HG03039 (cell line): ENCODE measurements at regions not wholly inside any gene's neighbourhood (a gene's known extent, or its start where the extent isn't known, plus 50 kb on each side); places are given as distances from the start of the nearest gene placed in this dataset.
"Not testable (repeated sequence)": the region's sequence is repeated elsewhere in the genome, so short reads cannot be mapped to it uniquely, and the experiment has no call there.

Experiments used
- ATAC-seq: cut with Tn5 transposase; IDR thresholded peaks from one replicate; pipeline ENCODE4 v1.9.1; 2021; ENCODE audit warnings: mild to moderate bottlenecking, moderate library complexity; ENCODE audit not compliant: unreplicated experiment

DNA sequence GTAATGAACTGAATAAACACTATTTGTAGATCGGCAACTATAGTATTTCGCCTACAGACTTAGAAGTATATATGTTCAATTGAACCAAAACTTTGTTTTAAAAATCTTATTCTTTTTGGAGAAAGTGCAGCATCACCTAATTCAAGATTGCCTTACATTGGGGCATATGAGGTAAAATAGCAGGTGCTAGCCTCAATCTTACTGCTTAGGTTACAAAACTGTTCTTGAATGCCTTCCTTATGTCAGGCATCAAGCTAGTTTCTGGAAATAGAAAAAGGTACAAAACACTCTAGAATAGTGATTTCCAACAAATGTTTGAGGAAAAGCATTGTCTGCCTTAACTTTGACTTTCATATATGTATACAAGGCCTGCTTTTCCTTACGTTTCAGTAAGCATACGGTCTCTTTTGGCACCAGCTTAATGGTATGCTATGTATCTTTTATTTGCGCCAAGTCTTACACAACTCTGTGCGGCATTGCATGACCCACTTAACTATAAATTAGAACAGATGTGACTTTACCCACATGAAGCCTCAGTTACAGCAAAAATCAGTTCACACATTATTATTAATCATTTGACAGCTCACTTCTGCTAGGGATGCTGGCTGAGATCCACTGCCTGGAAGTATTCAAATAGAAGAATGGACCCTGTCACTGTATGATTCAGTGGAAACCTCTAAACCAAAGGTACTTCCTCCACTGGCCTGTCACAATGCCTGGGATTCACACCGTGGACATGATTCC is 174.1 kb downstream of the PRELID2 start:
- ATAC-seq: no peak

DNA sequence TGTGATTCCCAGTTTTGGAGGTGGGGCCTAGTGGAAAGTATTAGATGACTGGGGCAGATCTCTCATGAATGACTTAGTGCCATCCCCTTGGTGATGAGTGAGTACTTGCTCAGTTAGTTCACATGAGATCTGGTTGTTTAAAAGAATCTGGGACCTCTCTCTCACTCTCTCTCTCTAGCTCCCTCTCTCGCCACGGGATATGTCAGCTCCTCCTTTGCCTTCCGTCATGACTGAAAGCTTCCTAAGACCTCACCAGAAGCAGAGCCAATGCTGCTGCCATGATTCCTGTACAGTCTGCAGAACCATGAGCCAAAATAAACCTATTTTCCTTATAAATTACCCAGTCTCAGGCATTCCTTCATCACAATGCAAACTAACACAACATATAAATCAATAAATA is 176.7 kb downstream of the PRELID2 start:
- ATAC-seq: no peak

DNA sequence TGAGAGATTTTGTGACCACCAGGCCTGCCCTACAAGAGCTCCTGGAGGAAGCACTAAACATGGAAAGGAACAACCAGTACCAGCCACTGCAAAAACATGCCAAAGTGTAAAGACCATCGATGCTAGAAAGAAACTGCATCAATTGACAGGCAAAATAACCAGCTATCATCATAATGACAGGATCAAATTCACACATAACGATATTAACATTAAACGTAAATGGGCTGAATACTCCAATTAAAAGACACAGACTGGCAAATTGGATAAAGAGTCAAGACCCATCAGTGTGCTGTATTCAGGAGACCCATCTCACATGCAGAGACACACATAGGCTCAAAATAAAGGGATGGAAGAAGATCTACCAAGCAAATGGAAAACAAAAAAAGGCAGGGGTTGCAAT is 182.4 kb downstream of the PRELID2 start:
- not testable (repeated sequence) for ATAC-seq

DNA sequence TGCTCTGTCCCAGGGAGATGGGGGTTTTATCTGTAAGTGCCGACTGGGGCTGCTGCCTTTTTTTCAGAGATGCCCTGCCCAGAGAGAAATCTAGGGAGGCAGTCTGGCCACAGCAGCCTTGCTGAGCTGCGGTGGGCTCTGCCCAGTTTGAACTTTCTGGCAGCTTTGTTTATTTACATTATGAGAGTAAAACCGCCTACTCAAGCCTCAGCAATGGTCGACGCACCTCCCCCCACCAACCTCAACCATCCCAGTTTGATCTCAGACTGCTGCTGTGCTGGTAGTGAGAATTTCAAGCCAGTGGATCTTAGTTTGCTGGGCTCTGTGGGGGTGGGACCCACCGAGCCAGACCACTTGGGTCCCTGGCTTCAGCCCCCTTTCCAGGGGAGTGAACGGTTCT is 188.0 kb downstream of the PRELID2 start:
- not testable (repeated sequence) for ATAC-seq

DNA sequence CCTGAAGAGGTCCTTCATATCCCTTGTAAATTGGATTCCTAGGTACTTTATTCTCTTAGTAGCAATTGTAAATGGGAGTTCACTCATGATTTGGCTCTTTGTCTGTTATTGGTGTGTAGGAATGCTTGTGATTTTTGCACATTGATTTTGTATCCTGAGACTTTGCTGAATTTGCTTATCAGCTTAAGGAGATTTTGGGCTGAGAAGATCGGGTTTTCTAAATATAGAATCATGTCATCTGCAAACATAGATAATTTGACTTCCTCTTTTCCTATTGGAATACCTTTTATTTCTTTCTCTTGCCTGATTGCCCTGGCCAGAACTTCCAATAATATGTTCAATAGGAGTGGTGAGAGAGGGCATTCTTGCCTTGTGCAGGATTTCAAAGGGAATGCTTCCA is 191.9 kb downstream of the PRELID2 start:
- ATAC-seq: not testable (repeated sequence)

DNA sequence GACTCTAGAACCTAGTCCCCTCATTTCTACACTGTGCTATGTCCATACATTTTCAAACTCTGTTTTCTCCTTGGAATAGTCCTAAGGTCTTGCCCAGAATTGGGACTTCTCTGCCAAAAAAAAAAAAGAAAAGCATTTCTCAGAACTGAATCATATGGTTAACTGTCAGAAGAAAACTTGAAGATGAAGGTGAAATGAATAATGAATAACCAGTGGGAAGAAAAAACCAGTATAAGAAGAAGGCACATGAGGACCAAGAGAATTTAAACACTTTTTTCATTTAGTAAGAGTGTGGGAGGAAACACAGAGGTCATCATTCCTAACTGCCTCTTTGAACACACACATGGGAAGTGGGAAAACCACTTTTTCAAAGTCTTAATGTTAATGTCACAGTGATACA is 197.7 kb downstream of the PRELID2 start:
- no peak for ATAC-seq

DNA sequence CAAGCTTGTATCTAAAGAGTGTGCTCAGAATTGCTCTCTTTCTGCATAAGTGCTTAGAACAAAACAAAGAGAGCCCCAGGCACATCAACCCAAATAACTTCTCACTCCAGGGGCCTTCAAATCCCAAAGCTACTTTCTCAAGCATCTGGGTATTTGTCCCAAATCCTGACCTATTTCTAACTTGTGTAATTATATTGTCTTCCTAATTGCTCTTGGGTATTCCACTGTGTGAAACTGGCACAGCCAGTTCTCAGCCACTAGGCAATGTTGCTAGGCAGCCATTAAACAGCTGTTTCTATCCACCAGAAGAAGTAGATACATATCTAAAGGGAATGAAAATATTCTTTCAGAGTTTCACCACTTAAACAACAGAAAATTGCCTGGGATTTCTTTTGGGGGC is 198.8 kb downstream of the PRELID2 start:
- ATAC-seq: no peak

DNA sequence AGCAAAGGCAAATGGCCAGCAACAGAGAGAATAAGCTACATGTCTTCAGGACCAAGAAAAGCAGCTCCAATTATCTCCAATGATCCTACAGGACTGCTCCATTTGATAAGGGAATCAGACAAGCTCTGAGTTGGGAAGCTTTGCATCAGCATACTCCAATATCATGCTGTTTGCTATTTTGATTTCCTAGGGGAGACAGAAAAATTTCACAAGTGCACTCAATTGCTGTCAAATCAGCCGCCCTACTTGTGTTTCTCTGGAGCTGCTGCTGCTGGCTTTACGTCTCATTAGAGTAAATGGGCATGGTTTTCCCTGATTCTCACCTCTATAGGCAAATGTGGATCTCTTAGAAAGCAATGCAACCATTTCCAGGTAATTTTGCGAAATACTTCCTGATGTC is 201.7 kb downstream of the PRELID2 start:
- ATAC-seq: no peak

DNA sequence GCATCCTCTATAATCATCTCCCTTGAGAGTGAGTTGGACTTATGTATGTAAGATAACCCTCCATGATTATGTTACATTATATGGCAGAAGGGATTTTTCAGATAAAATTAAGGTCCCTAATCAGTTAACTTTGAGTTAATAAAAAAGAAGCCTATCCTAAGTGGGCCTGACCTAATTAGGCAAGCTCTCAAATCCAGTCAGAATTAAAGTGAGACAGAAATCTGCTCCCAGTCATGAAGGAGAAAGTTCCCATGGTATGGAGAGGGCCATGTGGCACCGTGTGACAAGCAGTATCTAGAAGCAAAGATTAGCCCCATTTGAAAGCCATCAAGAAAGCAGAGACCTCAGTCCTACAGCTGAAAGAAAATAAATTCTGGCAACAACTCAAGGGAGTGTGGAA is 202.4 kb downstream of the PRELID2 start:
- ATAC-seq: no peak

DNA sequence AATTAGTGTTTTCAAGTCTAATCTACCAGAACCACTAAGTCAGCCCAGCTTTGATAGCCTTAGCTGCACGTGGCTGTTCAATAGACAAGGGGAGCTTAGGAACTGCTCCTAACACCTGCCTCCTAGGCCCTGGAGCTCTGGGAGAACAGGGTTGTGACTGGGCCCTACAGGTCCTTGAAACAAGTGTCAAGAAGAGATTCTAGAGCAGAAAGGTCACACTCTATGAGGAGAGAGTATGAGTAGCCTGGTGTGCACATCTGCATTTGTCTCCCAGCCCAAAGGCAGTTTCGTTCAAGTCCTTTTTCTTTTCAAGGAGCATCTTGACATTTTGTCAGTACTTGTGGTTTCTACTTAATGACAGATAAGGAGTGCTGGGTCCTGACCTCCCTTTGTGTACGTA is 206.1 kb downstream of the PRELID2 start:
- no peak for ATAC-seq

DNA sequence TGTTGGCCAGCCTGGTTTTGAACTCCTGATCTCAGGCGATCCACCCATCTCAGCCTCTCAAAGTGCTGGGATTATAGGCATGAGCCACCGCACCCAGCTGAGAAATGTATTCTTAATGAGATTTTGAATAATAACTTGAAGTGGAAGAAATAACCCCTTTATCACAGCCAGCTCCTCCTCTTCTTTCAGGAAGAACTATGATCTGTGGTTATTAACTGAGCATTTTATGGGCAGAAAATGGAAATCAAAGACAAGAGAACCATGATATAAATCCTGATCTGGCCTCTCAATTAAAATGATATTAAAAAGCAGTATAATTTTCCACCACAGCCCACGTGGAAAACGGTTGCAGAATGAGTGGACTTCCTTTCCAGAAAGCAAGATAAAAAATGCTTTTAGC is 206.6 kb downstream of the PRELID2 start:
- no peak for ATAC-seq

DNA sequence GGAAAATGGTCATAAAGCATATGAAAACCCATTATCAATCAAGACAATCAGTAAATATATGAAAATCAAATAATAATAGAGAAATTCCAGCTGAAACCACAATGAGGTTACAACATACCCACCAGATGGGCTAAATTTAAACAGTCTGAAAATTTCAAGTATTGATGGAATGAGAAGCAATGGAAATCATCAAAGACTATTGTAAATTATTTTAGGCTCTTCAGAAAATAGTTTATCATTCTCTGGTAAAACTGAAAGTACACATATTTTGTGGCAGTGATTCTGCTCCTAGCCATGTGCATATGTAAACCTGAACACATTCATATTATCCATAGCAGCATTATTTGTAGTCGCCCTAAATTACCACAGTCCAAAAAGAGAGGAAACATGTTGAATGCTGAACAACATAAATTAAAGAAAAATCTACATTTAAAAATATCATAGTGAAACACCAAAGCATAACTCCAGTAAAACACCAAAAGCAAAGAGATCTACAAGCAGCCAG is 215.3 kb downstream of the PRELID2 start:
- ATAC-seq: no peak

DNA sequence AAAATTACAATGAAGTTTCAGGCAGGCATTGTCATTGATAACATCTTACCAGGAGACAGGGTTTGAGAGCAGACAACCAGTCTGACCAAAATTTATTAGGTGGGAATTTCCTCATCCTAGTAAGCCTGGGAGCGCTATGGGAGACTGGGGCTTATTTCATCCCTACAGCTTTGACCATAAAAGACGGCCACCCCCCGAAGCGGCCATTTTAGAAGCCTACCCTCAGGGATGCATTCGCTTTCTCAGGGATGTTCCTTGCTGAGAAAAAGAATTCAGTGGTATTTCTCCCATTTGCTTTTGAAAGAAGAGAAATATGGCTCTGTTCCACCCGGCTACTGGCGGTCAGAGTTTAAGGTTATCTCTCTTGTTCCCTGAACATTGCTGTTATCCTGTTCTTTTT is 218.4 kb downstream of the PRELID2 start:
- not testable (repeated sequence) for ATAC-seq

DNA sequence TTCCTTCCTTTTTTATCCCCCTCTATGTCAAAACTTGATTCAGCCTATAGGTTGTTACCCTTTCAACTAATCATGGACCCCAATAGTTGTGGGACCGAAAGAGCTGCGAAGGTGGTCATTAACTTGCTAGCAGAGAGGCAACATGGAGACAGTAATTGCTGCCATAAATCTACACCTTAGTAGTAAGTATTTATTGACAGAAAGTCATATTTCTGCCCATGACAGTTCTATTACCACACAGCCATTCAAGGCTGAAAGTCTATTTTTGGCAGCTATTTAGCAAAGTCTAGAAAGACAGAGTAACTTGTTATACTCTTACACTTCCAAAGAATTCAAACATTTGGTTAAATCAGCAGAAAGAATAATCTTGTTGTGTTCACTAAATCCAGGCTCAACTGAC is 236.2 kb downstream of the PRELID2 start:
- ATAC-seq: no peak

DNA sequence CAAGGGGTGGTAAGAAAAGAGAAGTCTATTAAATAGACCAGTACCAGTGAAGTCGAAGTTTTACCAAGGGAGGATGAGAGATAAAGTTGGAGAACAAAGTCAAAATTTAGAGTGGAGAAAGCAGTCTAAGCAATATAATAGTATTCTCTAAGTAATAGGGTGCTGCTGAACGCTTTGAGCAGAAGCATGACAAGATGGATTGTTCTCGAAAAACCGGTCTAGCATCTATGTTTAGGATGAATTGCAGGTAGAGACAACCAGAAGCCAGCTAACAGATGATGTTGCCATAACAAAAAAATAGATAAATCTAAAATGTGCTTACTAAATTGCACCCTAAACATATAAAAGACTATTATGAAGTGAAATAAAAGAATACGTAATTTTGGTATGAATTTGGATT is 237.0 kb downstream of the PRELID2 start:
- ATAC-seq: no peak

DNA sequence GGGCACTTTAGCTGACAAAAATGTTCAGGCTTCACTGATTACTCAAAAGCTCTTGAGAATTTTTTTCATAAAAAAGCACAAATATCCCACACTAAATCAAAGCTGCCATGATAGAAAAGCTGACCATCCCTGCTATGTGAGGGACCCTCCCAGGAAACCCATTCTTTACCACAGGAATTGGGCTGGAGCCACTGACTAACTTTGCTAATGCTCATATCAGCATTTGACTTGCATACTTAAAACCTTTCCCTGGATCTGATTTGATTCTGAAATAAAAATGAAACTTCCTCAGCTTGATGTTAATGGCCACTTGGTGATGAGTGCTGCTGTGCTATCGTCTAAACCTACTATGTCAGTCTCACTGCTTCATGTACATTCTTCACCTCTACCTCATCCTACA is 243.6 kb downstream of the PRELID2 start:
- ATAC-seq: no peak

DNA sequence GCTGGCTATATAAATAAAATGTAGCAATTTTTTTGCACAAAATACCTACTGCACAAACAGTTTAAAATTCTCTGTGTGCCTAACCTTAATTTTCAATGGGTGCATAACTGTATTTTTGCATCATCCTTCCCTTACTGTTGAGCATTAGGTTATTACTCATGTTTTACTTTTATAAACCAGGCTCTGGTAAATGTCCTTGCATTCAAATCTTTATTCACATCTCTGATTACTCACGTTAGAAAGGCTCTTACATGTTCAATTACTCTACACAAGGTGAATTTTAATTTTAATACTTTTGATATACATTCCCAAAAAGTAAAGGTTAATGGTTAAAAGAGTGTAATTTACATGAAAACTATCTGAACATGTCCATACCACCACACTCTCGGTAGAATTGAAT is 246.1 kb downstream of the PRELID2 start:
- ATAC-seq: no peak

DNA sequence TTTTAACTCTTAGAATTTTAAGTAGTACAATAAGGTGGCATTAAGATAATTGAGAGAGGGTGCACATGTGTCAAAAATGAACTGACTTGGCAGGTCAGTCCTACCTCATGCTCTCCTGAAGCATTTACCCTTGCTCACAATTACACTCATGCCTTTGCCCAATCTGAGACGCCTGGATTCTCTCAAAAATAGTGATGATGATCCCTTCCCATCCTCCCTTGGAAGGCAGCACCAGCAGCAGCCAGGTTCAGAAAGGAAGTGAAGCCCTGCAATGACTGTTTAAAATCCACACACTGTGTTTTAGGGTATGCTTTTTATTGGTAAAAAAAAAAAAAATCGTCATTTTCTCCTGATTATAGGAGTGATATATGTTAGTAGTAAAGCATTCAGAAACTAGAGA is 246.6 kb downstream of the PRELID2 start:
- ATAC-seq: no peak

DNA sequence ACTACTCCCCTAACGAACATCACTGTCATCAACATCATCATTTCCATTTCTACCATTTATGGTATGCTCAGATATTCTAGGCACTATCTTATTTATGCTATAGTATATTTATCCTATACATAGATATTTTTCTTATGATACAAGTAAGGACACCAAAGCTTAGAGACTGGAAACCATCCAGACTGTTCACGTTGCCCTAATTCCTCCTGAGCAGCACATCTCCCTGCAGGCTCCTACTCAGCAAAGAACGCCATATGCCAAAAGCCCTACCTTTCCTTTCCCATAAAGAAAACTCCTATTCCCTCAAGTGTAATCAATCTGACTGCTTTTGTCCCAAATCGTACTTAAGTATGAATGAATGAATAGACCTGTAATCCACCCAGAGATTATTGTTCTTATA is 247.0 kb downstream of the PRELID2 start:
- ATAC-seq: no peak

DNA sequence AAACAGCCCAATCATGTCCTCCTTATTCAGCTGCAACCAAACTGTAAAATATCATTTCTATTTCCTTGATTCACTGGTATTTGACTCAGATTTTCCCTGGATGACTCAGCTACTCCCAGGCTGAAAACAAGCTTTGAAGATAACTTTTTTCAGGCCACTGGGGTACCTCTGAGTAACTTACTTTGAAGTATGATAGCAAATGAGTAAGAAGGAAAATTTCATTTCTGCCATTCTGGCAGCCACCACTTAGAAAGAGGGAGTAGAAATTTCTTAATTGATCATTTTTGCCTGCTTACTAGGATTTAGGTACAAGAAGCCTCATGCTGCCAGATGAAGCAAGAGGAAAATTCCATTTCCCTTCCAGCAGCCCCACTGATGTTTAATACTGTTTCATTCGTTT is 247.4 kb downstream of the PRELID2 start:
- no peak for ATAC-seq

DNA sequence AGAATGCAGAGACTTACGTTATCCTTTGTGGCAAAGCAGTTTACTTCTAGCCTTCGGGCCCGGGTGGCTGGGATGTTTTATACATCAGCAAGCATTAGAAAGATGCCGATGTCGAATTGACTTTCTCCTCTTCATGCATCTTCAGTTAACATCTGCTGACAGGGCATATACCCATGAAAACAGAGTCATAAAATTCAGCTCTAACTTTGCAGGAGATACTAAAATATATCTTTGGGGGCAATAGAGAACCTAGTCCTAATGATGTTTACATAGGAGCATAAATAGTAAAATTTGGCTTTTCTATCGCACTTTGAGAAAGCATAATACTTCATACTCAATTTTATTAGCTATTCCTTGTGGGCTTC is 247.9 kb downstream of the PRELID2 start:
- no peak for ATAC-seq

DNA sequence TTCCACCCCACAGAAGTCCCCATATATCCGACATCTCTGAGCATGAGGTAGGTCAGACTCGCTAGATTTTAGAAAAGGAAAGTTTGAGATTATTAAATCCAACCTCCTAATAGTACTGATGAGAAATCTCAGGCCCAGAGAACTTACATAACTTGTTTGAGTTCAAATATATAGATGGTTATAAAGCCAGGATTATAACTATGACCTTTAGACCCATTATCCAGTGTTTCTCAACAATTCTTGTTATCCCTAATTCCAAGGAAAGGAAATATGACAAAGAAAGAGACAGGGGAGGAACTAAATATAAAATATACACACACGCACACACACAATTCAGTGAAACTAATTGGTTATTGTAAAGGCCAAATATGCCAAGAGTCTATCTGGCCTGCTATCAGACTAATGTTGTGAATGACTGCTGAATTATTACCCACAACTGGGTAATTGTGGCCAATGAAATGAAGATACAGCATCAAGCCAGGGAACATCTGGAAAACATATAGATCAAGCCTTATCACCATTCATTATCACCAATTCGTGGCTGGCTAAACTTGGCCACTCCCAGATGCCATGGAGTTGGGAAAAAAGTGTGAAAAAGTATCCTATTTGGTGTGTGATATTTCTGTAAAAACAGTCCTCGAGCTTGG is 248.4 kb downstream of the PRELID2 start:
- ATAC-seq: no peak
